WTC11 (cell line): ENCODE measurements at regions not wholly inside any gene's neighbourhood (a gene's known extent, or its start where the extent isn't known, plus 50 kb on each side); places are given as distances from the start of the nearest gene placed in this dataset.

Experiments
- ATAC-seq: fragments of 200-7000 bp; cut with Tn5 transposase; 2 replicates; pipeline ENCODE4 v1.10.0; 2021; ENCODE audit warnings: mild to moderate bottlenecking, moderate library complexity
- CTCF ChIA-PET: fragments of 300-600 bp; sonication (Branson Sonifier 250); formaldehyde crosslinking; loops from one replicate; lab custom pipeline; 2021; ENCODE audit warnings: antibody characterized with exemption; lab: Charles Lee
- POLR2A ChIA-PET: fragments of 350-600 bp; sonication (Branson Sonifier 250); formaldehyde crosslinking; loops from one replicate; lab custom pipeline; 2021; ENCODE audit warnings: antibody characterized with exemption; lab: Charles Lee
- DNase-seq: peaks from one replicate; pipeline ENCODE4 v3.0.0; 2021; ENCODE audit warnings: low spot score
- H3K27ac Mint-ChIP-seq: 2 replicates; pipeline ENCODE4 v1.8.0; 2021; ENCODE audit warnings: mixed read lengths
- H3K27me3 Mint-ChIP-seq: 2 replicates; pipeline ENCODE4 v1.8.0; 2021; ENCODE audit warnings: low read depth, mild to moderate bottlenecking, moderate library complexity, mixed read lengths
- H3K36me3 Mint-ChIP-seq: 2 replicates; pipeline ENCODE4 v1.8.0; 2021; ENCODE audit warnings: mixed read lengths
- H3K4me1 Mint-ChIP-seq: 2 replicates; pipeline ENCODE4 v1.8.0; 2022; ENCODE audit warnings: mixed read lengths
- H3K4me3 Mint-ChIP-seq: 2 replicates; pipeline ENCODE4 v1.8.0; 2021; ENCODE audit warnings: mild to moderate bottlenecking, moderate library complexity, mixed read lengths
- H3K9me3 Mint-ChIP-seq: 2 replicates; pipeline ENCODE4 v1.8.0; 2021; ENCODE audit warnings: mixed read lengths
- CREM ChIP-seq: sonication (generic); formaldehyde crosslinking; IDR thresholded peaks from 2 replicates; pipeline ENCODE4 v1.8.1; 2022; ENCODE audit warnings: mild to moderate bottlenecking, missing genetic modification reagents, moderate library complexity
- EMX1 ChIP-seq: fragments of 250-450 bp; sonication (Bioruptor Pico); IDR thresholded peaks from 2 replicates; pipeline ENCODE4 v1.8.0; 2021; ENCODE audit warnings: mild to moderate bottlenecking
- ESRRA ChIP-seq: sonication (generic); formaldehyde crosslinking; IDR thresholded peaks from 2 replicates; pipeline ENCODE4 v1.8.1; 2022; ENCODE audit warnings: mild to moderate bottlenecking, missing genetic modification reagents, borderline replicate concordance
- FOXK1 ChIP-seq: sonication (generic); formaldehyde crosslinking; IDR thresholded peaks from 2 replicates; pipeline ENCODE4 v1.8.0; 2022; ENCODE audit warnings: mild to moderate bottlenecking, moderate library complexity, missing genetic modification reagents
- GRHL2 ChIP-seq: fragments of 250-450 bp; sonication (Bioruptor Pico); IDR thresholded peaks from 2 replicates; pipeline ENCODE4 v1.8.0; 2022; ENCODE audit warnings: mild to moderate bottlenecking, moderate library complexity; ENCODE audit not compliant: insufficient replicate concordance, severe bottlenecking
- GTF2I ChIP-seq: fragments of 250-450 bp; sonication (Bioruptor Pico); conservative IDR thresholded peaks from 2 replicates; pipeline ENCODE4 v1.4.0; 2021; ENCODE audit warnings: mild to moderate bottlenecking
- HMGA2 ChIP-seq: fragments of 250-450 bp; sonication (Bioruptor Pico); IDR thresholded peaks from 2 replicates; pipeline ENCODE4 v1.4.0; 2021; ENCODE audit warnings: mild to moderate bottlenecking, moderate library complexity
- MXD4 ChIP-seq: fragments of 250-450 bp; sonication (Bioruptor Pico); IDR thresholded peaks from 2 replicates; pipeline ENCODE4 v1.8.0; 2021; ENCODE audit warnings: mild to moderate bottlenecking, moderate library complexity, borderline replicate concordance
- MYBL2 ChIP-seq: sonication (generic); formaldehyde crosslinking; IDR thresholded peaks from 2 replicates; pipeline ENCODE4 v1.8.1; 2023; ENCODE audit warnings: mild to moderate bottlenecking, moderate library complexity, missing genetic modification reagents
- NFYB ChIP-seq: sonication (generic); formaldehyde crosslinking; conservative IDR thresholded peaks from 2 replicates; pipeline ENCODE4 v1.8.0; 2022; ENCODE audit warnings: low read depth, missing genetic modification reagents
- NR2C2 ChIP-seq: sonication (generic); formaldehyde crosslinking; IDR thresholded peaks from 2 replicates; pipeline ENCODE4 v1.8.0; 2022; ENCODE audit warnings: mild to moderate bottlenecking, missing genetic modification reagents
- RELA ChIP-seq: sonication (generic); formaldehyde crosslinking; IDR thresholded peaks from 2 replicates; pipeline ENCODE4 v1.8.1; 2022; ENCODE audit warnings: missing genetic modification reagents, mild to moderate bottlenecking, borderline replicate concordance
- ZBTB21 ChIP-seq: sonication (generic); formaldehyde crosslinking; IDR thresholded peaks from 2 replicates; pipeline ENCODE4 v1.8.1; 2023; ENCODE audit warnings: mild to moderate bottlenecking, missing genetic modification reagents, borderline replicate concordance
- ZNF232 ChIP-seq: sonication (generic); formaldehyde crosslinking; IDR thresholded peaks from 2 replicates; pipeline ENCODE4 v1.8.0; 2022; ENCODE audit warnings: mild to moderate bottlenecking, missing genetic modification reagents
- ZNF671 ChIP-seq: fragments of 250-450 bp; sonication (Bioruptor Pico); IDR thresholded peaks from 2 replicates; pipeline ENCODE4 v1.8.0; 2021; ENCODE audit warnings: mild to moderate bottlenecking
- TF ChIP-seq, protein P1 (sequence below): sonication (generic); formaldehyde crosslinking; IDR thresholded peaks from 2 replicates; pipeline ENCODE4 v1.8.1; 2022; ENCODE audit warnings: missing genetic modification reagents, borderline replicate concordance
- TF ChIP-seq, protein P2 (sequence below): sonication (generic); formaldehyde crosslinking; IDR thresholded peaks from 2 replicates; pipeline ENCODE4 v1.8.0; 2022; ENCODE audit warnings: mild to moderate bottlenecking, missing genetic modification reagents
- TF ChIP-seq, protein P3 (sequence below): fragments of 250-450 bp; sonication (Bioruptor Pico); IDR thresholded peaks from 2 replicates; pipeline ENCODE4 v1.9.0; 2021; ENCODE audit warnings: moderate library complexity, mild to moderate bottlenecking, inconsistent platforms, borderline replicate concordance
- TF ChIP-seq, protein P4 (sequence below): sonication (generic); formaldehyde crosslinking; IDR thresholded peaks from 2 replicates; pipeline ENCODE4 v1.8.1; 2022; ENCODE audit warnings: mild to moderate bottlenecking, moderate library complexity, missing genetic modification reagents
- TF ChIP-seq, protein P5 (sequence below): fragments of 250-450 bp; sonication (Bioruptor Pico); IDR thresholded peaks from 2 replicates; pipeline ENCODE4 v1.9.0; 2021; ENCODE audit warnings: mild to moderate bottlenecking

DNA sequence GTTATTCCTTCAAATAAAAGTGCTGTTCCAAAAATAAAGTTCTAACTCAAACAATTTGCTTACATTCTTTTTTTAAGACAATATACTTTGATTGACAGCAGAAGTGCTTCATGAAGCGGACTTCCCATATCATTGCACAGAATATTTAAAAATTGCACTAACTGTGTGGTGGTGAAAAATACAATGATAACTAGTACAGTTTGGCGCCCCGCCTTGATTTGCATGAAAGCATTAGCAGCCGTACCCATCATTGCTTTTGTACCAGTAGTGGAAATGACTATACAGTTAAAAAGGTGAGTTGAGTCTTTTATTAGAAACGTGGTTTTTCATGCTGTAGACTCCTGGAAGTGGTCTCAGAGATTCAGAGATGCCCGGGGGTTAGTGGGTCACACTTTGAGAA, 69.5 kb upstream of the MAP3K1 start:
- CTCF ChIA-PET: no interaction called here
- DNase-seq (no peak), ATAC-seq (no peak)
- Mint-ChIP-seq H3K36me3 (no peaks in the 10 kb centered on the region), H3K27me3 (no peaks in the 10 kb centered on the region), H3K9me3 (peaks cover 3% of the 10 kb centered on the region; the same call in 1 of the 2 replicates), H3K4me3 (no peak overlapping the region), H3K4me1 (no peaks in the 10 kb centered on the region)
- no peak for TF ChIP-seq HMGA2 (CRISPR knock-in tag)
- TF ChIP-seq, all 79 proteins: peak for 0
- no peak overlapping the region for H3K27ac Mint-ChIP-seq
- POLR2A ChIA-PET: no interaction called here

DNA sequence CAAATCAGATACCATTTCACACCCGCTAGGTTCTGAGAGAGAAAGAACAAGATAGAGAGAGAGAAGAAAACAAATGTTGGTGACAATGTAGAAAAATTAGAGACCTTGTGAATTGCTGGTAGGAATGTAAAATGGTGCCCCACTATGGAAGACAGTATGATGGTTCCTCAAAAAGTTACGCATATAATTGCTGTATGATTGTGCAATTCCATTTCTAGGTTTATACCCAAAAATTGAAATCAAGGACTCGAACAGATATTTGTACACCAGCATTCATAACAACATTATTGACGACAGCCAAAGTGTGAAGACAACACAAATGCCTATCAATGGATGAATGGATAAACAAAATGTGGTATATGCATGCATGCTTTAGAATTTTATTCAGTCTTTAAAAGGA, 74.5 kb upstream of the MAP3K1 start:
- Mint-ChIP-seq H3K4me3 (no peak overlapping the region), H3K36me3 (no peaks in the 10 kb centered on the region), H3K9me3 (no peaks in the 10 kb centered on the region), H3K4me1 (peaks cover 11% of the 10 kb centered on the region), H3K27ac (no peak overlapping the region), H3K27me3 (no peaks in the 10 kb centered on the region)
- TF ChIP-seq, protein P1, sequence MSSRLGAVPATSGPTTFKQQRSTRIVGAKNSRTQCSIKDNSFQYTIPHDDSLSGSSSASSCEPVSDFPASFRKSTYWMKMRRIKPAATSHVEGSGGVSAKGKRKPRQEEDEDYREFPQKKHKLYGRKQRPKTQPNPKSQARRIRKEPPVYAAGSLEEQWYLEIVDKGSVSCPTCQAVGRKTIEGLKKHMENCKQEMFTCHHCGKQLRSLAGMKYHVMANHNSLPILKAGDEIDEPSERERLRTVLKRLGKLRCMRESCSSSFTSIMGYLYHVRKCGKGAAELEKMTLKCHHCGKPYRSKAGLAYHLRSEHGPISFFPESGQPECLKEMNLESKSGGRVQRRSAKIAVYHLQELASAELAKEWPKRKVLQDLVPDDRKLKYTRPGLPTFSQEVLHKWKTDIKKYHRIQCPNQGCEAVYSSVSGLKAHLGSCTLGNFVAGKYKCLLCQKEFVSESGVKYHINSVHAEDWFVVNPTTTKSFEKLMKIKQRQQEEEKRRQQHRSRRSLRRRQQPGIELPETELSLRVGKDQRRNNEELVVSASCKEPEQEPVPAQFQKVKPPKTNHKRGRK: no peak
- TF ChIP-seq, protein P2, sequence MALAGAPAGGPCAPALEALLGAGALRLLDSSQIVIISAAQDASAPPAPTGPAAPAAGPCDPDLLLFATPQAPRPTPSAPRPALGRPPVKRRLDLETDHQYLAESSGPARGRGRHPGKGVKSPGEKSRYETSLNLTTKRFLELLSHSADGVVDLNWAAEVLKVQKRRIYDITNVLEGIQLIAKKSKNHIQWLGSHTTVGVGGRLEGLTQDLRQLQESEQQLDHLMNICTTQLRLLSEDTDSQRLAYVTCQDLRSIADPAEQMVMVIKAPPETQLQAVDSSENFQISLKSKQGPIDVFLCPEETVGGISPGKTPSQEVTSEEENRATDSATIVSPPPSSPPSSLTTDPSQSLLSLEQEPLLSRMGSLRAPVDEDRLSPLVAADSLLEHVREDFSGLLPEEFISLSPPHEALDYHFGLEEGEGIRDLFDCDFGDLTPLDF (CRISPR knock-in tag): no peak
- no peak for TF ChIP-seq ZNF671 (CRISPR knock-in tag)
- TF ChIP-seq, protein P3, sequence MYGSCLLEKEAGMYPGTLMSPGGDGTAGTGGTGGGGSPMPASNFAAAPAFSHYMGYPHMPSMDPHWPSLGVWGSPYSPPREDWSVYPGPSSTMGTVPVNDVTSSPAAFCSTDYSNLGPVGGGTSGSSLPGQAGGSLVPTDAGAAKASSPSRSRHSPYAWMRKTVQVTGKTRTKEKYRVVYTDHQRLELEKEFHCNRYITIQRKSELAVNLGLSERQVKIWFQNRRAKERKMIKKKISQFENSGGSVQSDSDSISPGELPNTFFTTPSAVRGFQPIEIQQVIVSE (CRISPR knock-in tag): no peak
- TF ChIP-seq ZNF232 (CRISPR knock-in tag): no peak
- TF ChIP-seq MYBL2 (CRISPR knock-in tag): no peak
- no peak for TF ChIP-seq GRHL2 (CRISPR knock-in tag)
- CTCF ChIA-PET: no interaction called here
- ATAC-seq (no peak), DNase-seq (no peak)
- POLR2A ChIA-PET: no interaction called here

DNA sequence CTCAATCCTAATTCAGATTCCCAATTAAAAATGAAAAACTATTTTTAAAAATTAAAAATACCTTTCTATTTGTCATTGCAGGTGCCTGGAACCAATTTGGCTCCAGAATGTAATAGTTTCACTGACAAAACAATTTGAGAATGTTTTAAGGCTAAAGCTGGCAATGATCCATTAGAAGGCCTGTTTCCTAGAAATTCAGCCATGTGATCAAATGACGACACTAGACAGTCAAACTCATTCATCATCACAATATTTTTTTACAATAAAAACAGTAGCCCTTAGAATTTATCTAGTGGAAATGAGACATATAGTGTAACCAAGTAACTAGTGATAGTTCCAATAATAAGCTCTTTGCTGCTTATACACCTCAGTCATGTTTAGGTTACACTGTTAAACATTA, 75.4 kb upstream of the MAP3K1 start:
- Mint-ChIP-seq H3K4me1 (peaks cover 16% of the 10 kb centered on the region), H3K9me3 (no peaks in the 10 kb centered on the region)
- ATAC-seq: no peak

More for the DNA sequence above, 75.4 kb upstream of the MAP3K1 start:
- ChIA-PET CTCF (no interaction called here), POLR2A (no interaction called here)
- Mint-ChIP-seq H3K4me3 (no peak overlapping the region), H3K27me3 (no peaks in the 10 kb centered on the region), H3K36me3 (no peaks in the 10 kb centered on the region), H3K27ac (no peak overlapping the region)
- TF ChIP-seq ZBTB21 (no peak), NR2C2 (CRISPR knock-in tag) (no peak), CREM (no peak), GTF2I (CRISPR knock-in tag) (no peak), EMX1 (CRISPR knock-in tag) (no peak), ESRRA (no peak), RELA (no peak), MXD4 (CRISPR knock-in tag) (no peak), FOXK1 (CRISPR knock-in tag) (no peak), NFYB (CRISPR knock-in tag) (no peak)
- TF ChIP-seq, protein P4, sequence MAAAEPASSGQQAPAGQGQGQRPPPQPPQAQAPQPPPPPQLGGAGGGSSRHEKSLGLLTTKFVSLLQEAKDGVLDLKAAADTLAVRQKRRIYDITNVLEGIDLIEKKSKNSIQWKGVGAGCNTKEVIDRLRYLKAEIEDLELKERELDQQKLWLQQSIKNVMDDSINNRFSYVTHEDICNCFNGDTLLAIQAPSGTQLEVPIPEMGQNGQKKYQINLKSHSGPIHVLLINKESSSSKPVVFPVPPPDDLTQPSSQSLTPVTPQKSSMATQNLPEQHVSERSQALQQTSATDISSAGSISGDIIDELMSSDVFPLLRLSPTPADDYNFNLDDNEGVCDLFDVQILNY (CRISPR knock-in tag): no peak
- TF ChIP-seq, protein P3 (CRISPR knock-in tag): no peak
- TF ChIP-seq, protein P5, sequence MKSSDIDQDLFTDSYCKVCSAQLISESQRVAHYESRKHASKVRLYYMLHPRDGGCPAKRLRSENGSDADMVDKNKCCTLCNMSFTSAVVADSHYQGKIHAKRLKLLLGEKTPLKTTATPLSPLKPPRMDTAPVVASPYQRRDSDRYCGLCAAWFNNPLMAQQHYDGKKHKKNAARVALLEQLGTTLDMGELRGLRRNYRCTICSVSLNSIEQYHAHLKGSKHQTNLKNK: no peak
- no peak for DNase-seq
